SK-N-SH (cell line): ENCODE measurements at regions not wholly inside any gene's neighbourhood (a gene's known extent, or its start where the extent isn't known, plus 50 kb on each side); places are given as distances from the start of the nearest gene placed in this dataset.

Source experiments
- CTCF ChIP-seq: fragments of 200-600 bp; sonication (generic); IDR thresholded peaks from 2 replicates; pipeline ENCODE4 v1.6.1; 2017; ENCODE audit warnings: antibody characterized with exemption, mild to moderate bottlenecking, moderate library complexity
- EZH2phosphoT487 ChIP-seq: fragments of 200-600 bp; sonication (generic); IDR thresholded peaks from 2 replicates; pipeline ENCODE4 v1.6.1; 2017; ENCODE audit warnings: low read depth, mixed run types, mild to moderate bottlenecking, antibody characterized with exemption, moderate library complexity, borderline replicate concordance
- FOXM1 ChIP-seq: IDR thresholded peaks from 2 replicates; pipeline ENCODE4 v1.4.0; 2012; ENCODE audit warnings: low read depth, mild to moderate bottlenecking
- GABPA ChIP-seq: IDR thresholded peaks from 2 replicates; pipeline ENCODE4 v1.4.0; 2012; ENCODE audit warnings: low read depth, mild to moderate bottlenecking
- GATA2 ChIP-seq: sonication (generic); formaldehyde crosslinking; IDR thresholded peaks from 2 replicates; pipeline ENCODE4 v1.5.0; 2020; ENCODE audit warnings: mild to moderate bottlenecking, missing genetic modification reagents
- MAX ChIP-seq: IDR thresholded peaks from 2 replicates; pipeline ENCODE4 v1.4.0; 2012; ENCODE audit warnings: low read depth
- MEF2A ChIP-seq: IDR thresholded peaks from 2 replicates; pipeline ENCODE4 v1.4.0; 2012; ENCODE audit warnings: low read depth, borderline replicate concordance
- RCOR1 ChIP-seq: fragments of 150-350 bp; IDR thresholded peaks from 2 replicates; pipeline ENCODE4 v1.6.1; 2017; ENCODE audit warnings: antibody characterized with exemption, low read length
- REST ChIP-seq: IDR thresholded peaks from 2 replicates; pipeline ENCODE4 v1.6.1; 2012; ENCODE audit warnings: mild to moderate bottlenecking, low read depth, low read length, moderate library complexity
- TCF12 ChIP-seq: IDR thresholded peaks from 2 replicates; pipeline ENCODE4 v1.4.0; 2012

GRCh38 chr10:61192042-61192441, 248.1 kb upstream of the RHOBTB1 start:
- no peak for TF ChIP-seq GATA2 (CRISPR knock-in tag)
- no peak for TF ChIP-seq CTCF
- TF ChIP-seq MAX: no peak
- TF ChIP-seq GABPA: no peak
- TF ChIP-seq EZH2phosphoT487: no peak
- no peak for TF ChIP-seq REST
- TF ChIP-seq FOXM1: no peak
- no peak for TF ChIP-seq MEF2A
- no peak for TF ChIP-seq RCOR1
- TF ChIP-seq TCF12: no peak
